Upper lobe of left lung (tissue), 4 donors: ENCODE measurements at regions not wholly inside any gene's neighbourhood (a gene's known extent, or its start where the extent isn't known, plus 50 kb on each side); places are given as distances from the start of the nearest gene placed in this dataset.
"Not testable (repeated sequence)": the region's sequence is repeated elsewhere in the genome, so short reads cannot be mapped to it uniquely, and the experiment has no call there.

Source experiments
- CTCF ChIP-seq, 6 experiments: fragments of 450-650 bp in 4 of 6; fragments of 200-600 bp in 2 of 6; sonication (generic) in 2 of 6; IDR thresholded peaks; one replicate each; pipeline ENCODE4 v1.5.1; 2016 to 2019; ENCODE audit warnings: antibody characterized with exemption in 6 of 6
- EP300 ChIP-seq, 4 donors: sonication (generic); formaldehyde crosslinking; IDR thresholded peaks; one replicate each; pipeline ENCODE4 v1.5.1; 2017; ENCODE audit warnings: antibody characterized with exemption in 4 of 4, control low read depth in 2 of 4
- POLR2A ChIP-seq, 4 donors: fragments of 450-650 bp; IDR thresholded peaks; one replicate each; pipeline ENCODE4 v1.5.1; 2016 to 2017; ENCODE audit warnings: antibody characterized with exemption in 4 of 4, mild to moderate bottlenecking in 2 of 4

GRCh38 chr13:24622481-24623148 is 57.6 kb upstream of the ATP12A start:
- TF ChIP-seq CTCF, POLR2A, EP300 (IDR thresholded peaks at IDR 0.05): not testable (repeated sequence)
